Ishikawa (cell line): ENCODE measurements at regions not wholly inside any gene's neighbourhood (a gene's known extent, or its start where the extent isn't known, plus 50 kb on each side); places are given as distances from the start of the nearest gene placed in this dataset.

Experiments
- CEBPB ChIP-seq: IDR thresholded peaks from 2 replicates; pipeline ENCODE4 v1.6.1; 2012
- EGR1 ChIP-seq: IDR thresholded peaks from 2 replicates; pipeline ENCODE4 v1.6.1; 2012
- EP300 ChIP-seq: IDR thresholded peaks from 2 replicates; pipeline ENCODE4 v1.6.1; 2012; ENCODE audit warnings: borderline replicate concordance
- FOXM1 ChIP-seq: IDR thresholded peaks from 2 replicates; pipeline ENCODE4 v1.6.1; 2012; ENCODE audit warnings: low read depth, borderline replicate concordance
- MAX ChIP-seq: IDR thresholded peaks from 2 replicates; pipeline ENCODE4 v1.6.1; 2012
- NFIC ChIP-seq: IDR thresholded peaks from 2 replicates; pipeline ENCODE4 v1.6.1; 2012
- RAD21 ChIP-seq: IDR thresholded peaks from 2 replicates; pipeline ENCODE4 v1.6.1; 2012; ENCODE audit warnings: low read depth
- REST ChIP-seq: IDR thresholded peaks from 2 replicates; pipeline ENCODE4 v1.6.1; 2012; ENCODE audit warnings: low read depth, mild to moderate bottlenecking
- TAF1 ChIP-seq: IDR thresholded peaks from 2 replicates; pipeline ENCODE4 v1.6.1; 2012; ENCODE audit warnings: low read depth, mild to moderate bottlenecking
- TCF12 ChIP-seq: IDR thresholded peaks from 2 replicates; pipeline ENCODE4 v1.6.1; 2012; ENCODE audit warnings: low read depth
- ZBTB7A ChIP-seq: IDR thresholded peaks from 2 replicates; pipeline ENCODE4 v1.6.1; 2012; ENCODE audit warnings: low read depth

- no peak for TF ChIP-seq CEBPB
- no peak for TF ChIP-seq NFIC
- TF ChIP-seq EGR1: no peak
- TF ChIP-seq ZBTB7A: no peak
- no peak for TF ChIP-seq EP300
- TF ChIP-seq RAD21: no peak
- no peak for TF ChIP-seq TAF1
- TF ChIP-seq REST: no peak
- TF ChIP-seq MAX: no peak
- no peak for TF ChIP-seq FOXM1
- TF ChIP-seq TCF12: no peak
These were observed 93.5 kb upstream of the SHB start for GRCh38 chr9:38162332-38163211.
